DND-41 (cell line): ENCODE measurements at regions not wholly inside any gene's neighbourhood (a gene's known extent, or its start where the extent isn't known, plus 50 kb on each side); places are given as distances from the start of the nearest gene placed in this dataset.

Experiments
- ATAC-seq: fragments of 200-7000 bp; cut with Tn5 transposase; 3 replicates; pipeline ENCODE4 v1.9.1; 2021; ENCODE audit warnings: low read depth; ENCODE audit not compliant: insufficient read depth
- DNase-seq: peaks from one replicate; pipeline ENCODE4 v3.0.0-alpha.2; 2020
- H2AFZ ChIP-seq: 2 replicates; pipeline ENCODE4 v1.6.0; 2012; ENCODE audit warnings: low read depth, low read length
- H3K27ac ChIP-seq: 2 replicates; pipeline ENCODE4 v1.5.1; 2012; ENCODE audit warnings: low read length, inconsistent platforms
- H3K27me3 ChIP-seq: fragments of 200-600 bp; sonication (generic); 2 replicates; pipeline ENCODE4 v1.6.0; 2012; ENCODE audit warnings: low read length, mild to moderate bottlenecking, inconsistent platforms; ENCODE audit not compliant: insufficient read depth, poor library complexity
- H3K36me3 ChIP-seq: 2 replicates; pipeline ENCODE4 v1.5.1; 2012; ENCODE audit warnings: low read length, inconsistent platforms; ENCODE audit not compliant: insufficient read depth
- H3K4me1 ChIP-seq: 2 replicates; pipeline ENCODE4 v1.5.1; 2012; ENCODE audit warnings: mild to moderate bottlenecking, low read length; ENCODE audit not compliant: insufficient read depth
- H3K4me2 ChIP-seq: 2 replicates; pipeline ENCODE4 v1.6.0; 2012; ENCODE audit warnings: mild to moderate bottlenecking, moderate library complexity, low read length, inconsistent platforms; ENCODE audit not compliant: insufficient read depth
- H3K4me3 ChIP-seq, 2 experiments: fragments of 200-600 bp in 1 of 2; shearing (Covaris generic) in 1 of 2; 2 replicates each; pipeline ENCODE4 v1.5.1; 2012 to 2016; ENCODE audit warnings: inconsistent platforms in 2 of 2, low read length in 2 of 2, mild to moderate bottlenecking in 2 of 2, low read depth in 1 of 2, moderate library complexity in 1 of 2
- H3K79me2 ChIP-seq: 2 replicates; pipeline ENCODE4 v1.6.0; 2012; ENCODE audit warnings: low read length, inconsistent platforms; ENCODE audit not compliant: insufficient read depth
- H3K9ac ChIP-seq: 2 replicates; pipeline ENCODE4 v1.6.0; 2012; ENCODE audit warnings: low read depth, mild to moderate bottlenecking, inconsistent platforms, low read length, moderate library complexity
- H3K9me3 ChIP-seq: 2 replicates; pipeline ENCODE4 v1.5.1; 2012; ENCODE audit warnings: low read length, moderate library complexity, mild to moderate bottlenecking, inconsistent platforms; ENCODE audit not compliant: insufficient read depth, severe bottlenecking
- H4K20me1 ChIP-seq: 2 replicates; pipeline ENCODE4 v1.6.0; 2012; ENCODE audit warnings: low read length; ENCODE audit not compliant: insufficient read depth
- CTCF ChIP-seq: IDR thresholded peaks from 2 replicates; pipeline ENCODE4 v1.5.1; 2012; ENCODE audit warnings: borderline replicate concordance, low read length, moderate library complexity, mild to moderate bottlenecking; ENCODE audit not compliant: poor library complexity, severe bottlenecking; ENCODE audit errors: extremely low read depth
- EZH2 ChIP-seq: IDR thresholded peaks from 3 replicates; pipeline ENCODE4 v1.6.1; 2012; ENCODE audit warnings: borderline replicate concordance, low read depth, mild to moderate bottlenecking, moderate library complexity, low read length, inconsistent platforms; ENCODE audit not compliant: severe bottlenecking

GRCh38 chr3:165716592-165716991 lies 120.6 kb downstream of the BCHE start:
- Histone ChIP-seq H3K4me1 (no peaks in the 10 kb centered on the region), H3K27ac (no peak overlapping the region), H3K9ac (no peak overlapping the region), H3K79me2 (no peaks in the 10 kb centered on the region), H2AFZ (no peak overlapping the region), H3K9me3 (peaks cover 20% of the 10 kb centered on the region), H3K4me3 (no peak overlapping the region), H3K27me3 (no peaks in the 10 kb centered on the region), H4K20me1 (no peaks in the 10 kb centered on the region), H3K36me3 (no peaks in the 10 kb centered on the region), H3K4me2 (no peak overlapping the region)
- ATAC-seq (no peak), DNase-seq (no peak)
- TF ChIP-seq CTCF, result no peak
- no peak for TF ChIP-seq EZH2

- Histone ChIP-seq H3K9me3 (no peaks in the 10 kb centered on the region), H3K4me2 (no peak overlapping the region), H3K9ac (no peak overlapping the region), H3K4me1 (no peaks in the 10 kb centered on the region), H3K36me3 (no peaks in the 10 kb centered on the region), H2AFZ (no peak overlapping the region), H3K27me3 (no peaks in the 10 kb centered on the region), H3K27ac (no peak overlapping the region), H4K20me1 (no peaks in the 10 kb centered on the region), H3K79me2 (no peaks in the 10 kb centered on the region), H3K4me3 (no peak overlapping the region)
- TF ChIP-seq EZH2 (no peak), CTCF (no peak)
- ATAC-seq (no peak), DNase-seq (no peak)
Observed at GRCh38 chr3:165713479-165713878, 123.7 kb downstream of the BCHE start.

- Histone ChIP-seq H3K27ac (no peak overlapping the region), H3K36me3 (no peaks in the 10 kb centered on the region), H3K9ac (no peak overlapping the region), H3K27me3 (no peaks in the 10 kb centered on the region), H2AFZ (no peak overlapping the region), H3K4me3 (no peak overlapping the region), H3K9me3 (no peaks in the 10 kb centered on the region), H3K4me2 (no peak overlapping the region), H4K20me1 (no peaks in the 10 kb centered on the region), H3K4me1 (no peaks in the 10 kb centered on the region), H3K79me2 (no peaks in the 10 kb centered on the region)
- TF ChIP-seq EZH2 (no peak), CTCF (no peak)
- no peak for ATAC-seq
- DNase-seq, result no peak
Observed at GRCh38 chr3:165712382-165712781, 124.8 kb downstream of the BCHE start.

GRCh38 chr3:165697910-165698309 lies 139.3 kb downstream of the BCHE start:
- ATAC-seq (no peak), DNase-seq (no peak)
- no peak overlapping the region for H3K9ac ChIP-seq
- H3K4me1 ChIP-seq, result no peaks in the 10 kb centered on the region
- no peak overlapping the region for H3K27ac ChIP-seq
- no peak overlapping the region for H3K4me3 ChIP-seq
- no peaks in the 10 kb centered on the region for H3K9me3 ChIP-seq
- no peaks in the 10 kb centered on the region for H3K79me2 ChIP-seq
- H4K20me1 ChIP-seq, result no peaks in the 10 kb centered on the region
- no peak for TF ChIP-seq EZH2
- no peak for TF ChIP-seq CTCF
- H3K4me2 ChIP-seq, result no peak overlapping the region
- no peak overlapping the region for H2AFZ ChIP-seq
- H3K36me3 ChIP-seq, result no peaks in the 10 kb centered on the region
- H3K27me3 ChIP-seq, result no peaks in the 10 kb centered on the region
